ENCODE measurements at regions not wholly inside any gene's neighbourhood (a gene's known extent, or its start where the extent isn't known, plus 50 kb on each side); places are given as distances from the start of the nearest gene placed in this dataset.

- no peak for DNase-seq (ENCODE audit: extremely low read depth, low read depth)
These were observed 70.7 kb upstream of the PSMA6 start for GRCh38 chr14:35221462-35221861.

GRCh38 chr14:35222324-35222723 lies 69.9 kb upstream of the PSMA6 start:
- DNase-seq (ENCODE audit: extremely low read depth, low read depth): no peak

- DNase-seq (ENCODE audit: extremely low read depth, low read depth): no peak
These were observed 69.2 kb upstream of the PSMA6 start for GRCh38 chr14:35222872-35223466.

- DNase-seq (ENCODE audit: extremely low read depth, low read depth): no peak
These were observed 68.3 kb upstream of the PSMA6 start for GRCh38 chr14:35223927-35224326.

GRCh38 chr14:35224615-35225014 lies 67.6 kb upstream of the PSMA6 start:
- no peak for DNase-seq (ENCODE audit: extremely low read depth, low read depth)

GRCh38 chr14:35229084-35229791 lies 62.9 kb upstream of the PSMA6 start:
- peak; percentile 18 for DNase-seq (ENCODE audit: extremely low read depth, low read depth)

- DNase-seq (ENCODE audit: extremely low read depth, low read depth): no peak
These were observed 62.4 kb upstream of the PSMA6 start for GRCh38 chr14:35229792-35230089.

GRCh38 chr14:35231207-35231760 lies 60.9 kb upstream of the PSMA6 start:
- no peak for DNase-seq (ENCODE audit: extremely low read depth, low read depth)

- no peak for DNase-seq (ENCODE audit: extremely low read depth, low read depth)
These were observed 58.0 kb upstream of the PSMA6 start for GRCh38 chr14:35234012-35234805.

GRCh38 chr14:35235840-35236239 lies 56.3 kb upstream of the PSMA6 start:
- no peak for DNase-seq (ENCODE audit: extremely low read depth, low read depth)

GRCh38 chr14:35236806-35237205 lies 55.4 kb upstream of the PSMA6 start:
- DNase-seq (ENCODE audit: extremely low read depth, low read depth): no peak

GRCh38 chr14:35240231-35240630 lies 52.0 kb upstream of the PSMA6 start:
- no peak for DNase-seq (ENCODE audit: extremely low read depth, low read depth)

Small RNA genes lying in the stretch of these regions (small RNA-seq; reads per million reads assigned to genes)
- 0 reads per million in 2 experiments for gene MRPL57P8
